Keratinocyte (primary cell): ENCODE measurements at regions not wholly inside any gene's neighbourhood (a gene's known extent, or its start where the extent isn't known, plus 50 kb on each side); places are given as distances from the start of the nearest gene placed in this dataset.

ENCODE experiments used
- DNase-seq: peaks from one replicate; pipeline ENCODE4 v3.0.0-alpha.2; 2011; ENCODE audit warnings: low read depth, missing footprints, low spot score
- FAIRE-seq: peaks from 2 replicates; lab custom pipeline; 2011; peaks lifted over from hg19 to GRCh38; lab: Jason Lieb, UNC
- H2AFZ ChIP-seq: 2 replicates; pipeline ENCODE4 v1.6.0; 2012; ENCODE audit warnings: low read length, control low read depth, inconsistent platforms; ENCODE audit not compliant: control insufficient read depth
- H3K27ac ChIP-seq: 2 replicates; pipeline ENCODE4 v1.5.1; 2011; ENCODE audit warnings: low read length; ENCODE audit not compliant: control insufficient read depth, insufficient read depth
- H3K27me3 ChIP-seq: 3 replicates; pipeline ENCODE4 v1.6.0; 2011; ENCODE audit warnings: low read length; ENCODE audit not compliant: control insufficient read depth, insufficient read depth; ENCODE audit errors: extremely low read depth
- H3K36me3 ChIP-seq, 2 experiments: 2 replicates in 1 of 2; 3 replicates in 1 of 2; pipeline ENCODE4 v1.5.1; 2011; ENCODE audit warnings: low read length in 2 of 2, mild to moderate bottlenecking in 1 of 2; ENCODE audit not compliant: control insufficient read depth in 2 of 2, insufficient read depth in 2 of 2; ENCODE audit errors: extremely low read depth in 1 of 2
- H3K4me1 ChIP-seq: 3 replicates; pipeline ENCODE4 v1.5.1; 2011; ENCODE audit warnings: low read length; ENCODE audit not compliant: control insufficient read depth, insufficient read depth; ENCODE audit errors: extremely low read depth
- H3K4me2 ChIP-seq: 3 replicates; pipeline ENCODE4 v1.6.0; 2011; ENCODE audit warnings: low read depth, low read length; ENCODE audit not compliant: control insufficient read depth, insufficient read depth; ENCODE audit errors: extremely low read depth
- H3K4me3 ChIP-seq, 3 experiments: fragments of 200-600 bp in 1 of 3; sonication (generic) in 1 of 3; 2 replicates in 2 of 3; 3 replicates in 1 of 3; pipeline ENCODE4 v1.5.1; 2011 to 2016; ENCODE audit warnings: low read length in 3 of 3, mild to moderate bottlenecking in 3 of 3, control low read depth in 2 of 3, inconsistent platforms in 1 of 3, low read depth in 1 of 3, mixed read lengths in 1 of 3, mixed run types in 1 of 3, moderate library complexity in 1 of 3; ENCODE audit not compliant: control insufficient read depth in 2 of 3, insufficient read depth in 2 of 3; ENCODE audit errors: extremely low read depth in 1 of 3
- H3K79me2 ChIP-seq: 2 replicates; pipeline ENCODE4 v1.6.0; 2012; ENCODE audit warnings: low read length; ENCODE audit not compliant: control insufficient read depth, insufficient read depth
- H3K9ac ChIP-seq: 3 replicates; pipeline ENCODE4 v1.6.0; 2011; ENCODE audit warnings: low read length; ENCODE audit not compliant: control insufficient read depth, insufficient read depth; ENCODE audit errors: extremely low read depth
- H3K9me1 ChIP-seq: 3 replicates; pipeline ENCODE4 v1.6.0; 2011; ENCODE audit warnings: low read length; ENCODE audit not compliant: control insufficient read depth, insufficient read depth; ENCODE audit errors: extremely low read depth
- H3K9me3 ChIP-seq: 2 replicates; pipeline ENCODE4 v1.5.1; 2012; ENCODE audit warnings: low read depth, low read length; ENCODE audit not compliant: control insufficient read depth
- H4K20me1 ChIP-seq: 3 replicates; pipeline ENCODE4 v1.6.0; 2011; ENCODE audit warnings: low read length; ENCODE audit not compliant: control insufficient read depth, insufficient read depth; ENCODE audit errors: extremely low read depth
- EZH2 ChIP-seq: IDR thresholded peaks from one replicate; pipeline ENCODE4 v1.6.1; 2012; ENCODE audit warnings: inconsistent platforms, mild to moderate bottlenecking, low read length, moderate library complexity
- dilution Hi-C: fragments of 300-500 bp; cut with MboI; formaldehyde crosslinking; loops from one replicate; pipeline ENCODE4 v1.7.0; 2020; ENCODE audit warnings: low sequenced_read_pairs; ENCODE audit not compliant: extremely low pct_ligation_motif_present
- TF ChIP-seq, protein P1 (sequence below), 3 experiments: IDR thresholded peaks in 1 of 3; conservative IDR thresholded peaks in 1 of 3; optimal IDR thresholded peaks in 1 of 3; 2 replicates in 2 of 3; 3 replicates in 1 of 3; pipeline versions ENCODE3 to v1.5.1; 2011; ENCODE audit warnings: low read length in 3 of 3, mild to moderate bottlenecking in 3 of 3, moderate library complexity in 2 of 3, control low read depth in 1 of 3, inconsistent platforms in 1 of 3; ENCODE audit not compliant: insufficient read depth in 2 of 3; ENCODE audit errors: extremely low read depth in 1 of 3

DNA sequence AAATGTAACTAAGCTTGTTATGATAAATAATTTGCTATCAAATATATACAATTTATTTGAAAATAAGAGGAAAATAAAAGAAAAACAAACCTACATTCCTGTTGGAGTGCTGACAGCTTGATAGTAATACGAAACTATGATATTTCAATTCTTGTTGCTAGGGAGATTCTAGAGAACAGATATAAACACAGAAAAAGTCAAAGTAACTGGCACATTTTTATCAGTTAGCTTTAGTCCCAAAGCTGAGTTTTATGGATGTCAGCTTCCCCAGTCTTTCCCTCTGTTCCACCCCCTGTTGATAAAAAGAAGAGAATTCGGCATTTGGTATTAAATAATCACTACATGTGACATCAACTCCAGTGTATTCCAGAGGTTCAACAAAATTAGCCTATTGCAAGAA is 1134.0 kb downstream of the XPNPEP1 start:
- dilution Hi-C loops: no loop called here
- TF ChIP-seq EZH2: no peak
- TF ChIP-seq, protein P1, sequence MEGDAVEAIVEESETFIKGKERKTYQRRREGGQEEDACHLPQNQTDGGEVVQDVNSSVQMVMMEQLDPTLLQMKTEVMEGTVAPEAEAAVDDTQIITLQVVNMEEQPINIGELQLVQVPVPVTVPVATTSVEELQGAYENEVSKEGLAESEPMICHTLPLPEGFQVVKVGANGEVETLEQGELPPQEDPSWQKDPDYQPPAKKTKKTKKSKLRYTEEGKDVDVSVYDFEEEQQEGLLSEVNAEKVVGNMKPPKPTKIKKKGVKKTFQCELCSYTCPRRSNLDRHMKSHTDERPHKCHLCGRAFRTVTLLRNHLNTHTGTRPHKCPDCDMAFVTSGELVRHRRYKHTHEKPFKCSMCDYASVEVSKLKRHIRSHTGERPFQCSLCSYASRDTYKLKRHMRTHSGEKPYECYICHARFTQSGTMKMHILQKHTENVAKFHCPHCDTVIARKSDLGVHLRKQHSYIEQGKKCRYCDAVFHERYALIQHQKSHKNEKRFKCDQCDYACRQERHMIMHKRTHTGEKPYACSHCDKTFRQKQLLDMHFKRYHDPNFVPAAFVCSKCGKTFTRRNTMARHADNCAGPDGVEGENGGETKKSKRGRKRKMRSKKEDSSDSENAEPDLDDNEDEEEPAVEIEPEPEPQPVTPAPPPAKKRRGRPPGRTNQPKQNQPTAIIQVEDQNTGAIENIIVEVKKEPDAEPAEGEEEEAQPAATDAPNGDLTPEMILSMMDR (optimal IDR thresholded peaks at IDR 0.05 in 1 of 3, IDR thresholded peaks at IDR 0.05 in 1 of 3, conservative IDR thresholded peaks at IDR 0.05 in 1 of 3; ENCODE audit: extremely low read depth in 1 of 3, insufficient read depth in 2 of 3, low read length in 3 of 3): no peak

DNA sequence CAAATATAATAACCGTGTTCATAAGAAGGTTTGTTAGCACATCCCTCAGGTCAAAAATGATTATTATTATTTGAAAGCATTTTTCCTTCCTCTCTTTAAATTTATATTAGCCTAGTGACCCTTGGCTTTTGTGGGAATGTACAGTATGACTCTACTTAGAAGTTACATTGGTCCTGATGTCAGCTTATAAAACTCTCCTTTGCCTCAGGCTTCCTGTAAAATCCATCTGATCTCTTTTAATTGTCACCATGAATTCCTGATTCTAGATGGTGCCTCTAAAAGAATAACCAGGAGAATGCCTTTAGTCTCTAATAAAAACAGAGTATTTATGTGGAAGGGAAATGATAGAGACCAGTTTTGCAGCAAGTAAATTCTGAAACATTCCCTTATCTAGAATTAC is 1134.4 kb downstream of the XPNPEP1 start:
- H3K4me1 ChIP-seq: no peaks in the 10 kb centered on the region
- H3K9ac ChIP-seq: no peak overlapping the region
- no peaks in the 10 kb centered on the region for H3K27me3 ChIP-seq
- H3K9me3 ChIP-seq: no peaks in the 10 kb centered on the region
- TF ChIP-seq EZH2: no peak
- TF ChIP-seq, protein P1 (optimal IDR thresholded peaks at IDR 0.05 in 1 of 3, IDR thresholded peaks at IDR 0.05 in 1 of 3, conservative IDR thresholded peaks at IDR 0.05 in 1 of 3; ENCODE audit: extremely low read depth in 1 of 3, insufficient read depth in 2 of 3, low read length in 3 of 3): no peak
- H4K20me1 ChIP-seq: no peaks in the 10 kb centered on the region
- no peak overlapping the region for H3K27ac ChIP-seq
- H3K4me3 ChIP-seq: no peak overlapping the region
- dilution Hi-C loops: no loop called here
- H3K4me2 ChIP-seq: no peak overlapping the region
- H3K79me2 ChIP-seq: no peaks in the 10 kb centered on the region
- H3K9me1 ChIP-seq: no peaks in the 10 kb centered on the region
- H2AFZ ChIP-seq: no peak overlapping the region
- no peak for DNase-seq
- no peak for FAIRE-seq
- no peaks in the 10 kb centered on the region for H3K36me3 ChIP-seq

More for the DNA sequence above, 1134.0 kb downstream of the XPNPEP1 start:
- FAIRE-seq (no peak), DNase-seq (no peak)
- no peaks in the 10 kb centered on the region for H3K4me1 ChIP-seq
- no peaks in the 10 kb centered on the region for H3K9me3 ChIP-seq
- H3K9ac ChIP-seq: no peak overlapping the region
- H3K4me2 ChIP-seq: no peak overlapping the region
- no peaks in the 10 kb centered on the region for H3K27me3 ChIP-seq
- no peaks in the 10 kb centered on the region for H4K20me1 ChIP-seq
- H3K36me3 ChIP-seq: no peaks in the 10 kb centered on the region
- no peak overlapping the region for H2AFZ ChIP-seq
- H3K9me1 ChIP-seq: no peaks in the 10 kb centered on the region
- H3K27ac ChIP-seq: no peak overlapping the region
- H3K4me3 ChIP-seq: no peak overlapping the region
- H3K79me2 ChIP-seq: no peaks in the 10 kb centered on the region
